ENCODE measurements at regions not wholly inside any gene's neighbourhood (a gene's known extent, or its start where the extent isn't known, plus 50 kb on each side); places are given as distances from the start of the nearest gene placed in this dataset.
"Not testable (repeated sequence)": the region's sequence is repeated elsewhere in the genome, so short reads cannot be mapped to it uniquely, and the experiment has no call there.

DNA sequence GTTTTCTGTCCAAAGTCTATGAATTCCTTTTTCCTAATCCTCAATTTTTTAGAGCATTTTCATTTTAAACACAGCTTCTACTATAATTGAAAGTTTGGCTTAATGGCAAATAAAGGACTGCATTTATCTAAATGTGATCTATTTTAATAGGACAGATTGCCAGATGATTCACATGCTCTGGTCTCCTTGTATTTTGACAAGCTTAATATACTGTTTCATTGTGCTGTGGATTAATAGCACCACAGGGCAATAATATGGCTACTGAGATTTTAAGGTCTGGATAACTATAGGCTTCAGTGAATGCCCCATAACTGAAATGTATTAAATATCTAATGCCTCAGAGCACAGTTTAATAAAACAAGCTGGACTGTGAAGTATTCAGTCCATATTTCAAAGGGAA is 1362.8 kb downstream of the XPNPEP1 start:
- Histone ChIP-seq H3K4me1 (ENCODE audit: control insufficient read depth in 1 of 2, low read depth in 2 of 2) (peaks cover 10 to 12% of the 10 kb centered on the region in 2 donors), H3K27me3 (replicated peaks; ENCODE audit: insufficient read depth) (no peaks in the 10 kb centered on the region), H3K27ac (no peak overlapping the region), H3K4me3 (no peak overlapping the region), H3K36me3 (no peaks in the 10 kb centered on the region), H3K9me3 (no peaks in the 10 kb centered on the region)
- DNase-seq (ENCODE audit: low spot score): no peak
- TF ChIP-seq, protein P1, sequence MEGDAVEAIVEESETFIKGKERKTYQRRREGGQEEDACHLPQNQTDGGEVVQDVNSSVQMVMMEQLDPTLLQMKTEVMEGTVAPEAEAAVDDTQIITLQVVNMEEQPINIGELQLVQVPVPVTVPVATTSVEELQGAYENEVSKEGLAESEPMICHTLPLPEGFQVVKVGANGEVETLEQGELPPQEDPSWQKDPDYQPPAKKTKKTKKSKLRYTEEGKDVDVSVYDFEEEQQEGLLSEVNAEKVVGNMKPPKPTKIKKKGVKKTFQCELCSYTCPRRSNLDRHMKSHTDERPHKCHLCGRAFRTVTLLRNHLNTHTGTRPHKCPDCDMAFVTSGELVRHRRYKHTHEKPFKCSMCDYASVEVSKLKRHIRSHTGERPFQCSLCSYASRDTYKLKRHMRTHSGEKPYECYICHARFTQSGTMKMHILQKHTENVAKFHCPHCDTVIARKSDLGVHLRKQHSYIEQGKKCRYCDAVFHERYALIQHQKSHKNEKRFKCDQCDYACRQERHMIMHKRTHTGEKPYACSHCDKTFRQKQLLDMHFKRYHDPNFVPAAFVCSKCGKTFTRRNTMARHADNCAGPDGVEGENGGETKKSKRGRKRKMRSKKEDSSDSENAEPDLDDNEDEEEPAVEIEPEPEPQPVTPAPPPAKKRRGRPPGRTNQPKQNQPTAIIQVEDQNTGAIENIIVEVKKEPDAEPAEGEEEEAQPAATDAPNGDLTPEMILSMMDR (IDR thresholded peaks at IDR 0.05): no peak
- ATAC-seq (ENCODE audit: insufficient number of reproducible peaks, low FRiP score, low read depth): no peak

- no peak overlapping the region for H3K4me3 ChIP-seq
- TF ChIP-seq, protein P1 (IDR thresholded peaks at IDR 0.05): no peak
- H3K36me3 ChIP-seq: no peaks in the 10 kb centered on the region
- DNase-seq (ENCODE audit: low spot score) (no peak), ATAC-seq (ENCODE audit: insufficient number of reproducible peaks, low FRiP score, low read depth) (no peak)
- peaks cover 0 to 2% of the 10 kb centered on the region in 2 donors for H3K4me1 ChIP-seq (ENCODE audit: control insufficient read depth in 1 of 2, low read depth in 2 of 2)
- no peaks in the 10 kb centered on the region for H3K9me3 ChIP-seq
- no peak overlapping the region for H3K27ac ChIP-seq
- H3K27me3 ChIP-seq (replicated peaks; ENCODE audit: insufficient read depth): no peaks in the 10 kb centered on the region
These were observed 1367.1 kb downstream of the XPNPEP1 start for GRCh38 chr10:108556186-108556585.

- Histone ChIP-seq H3K27me3 (replicated peaks; ENCODE audit: insufficient read depth) (no peaks in the 10 kb centered on the region), H3K4me1 (ENCODE audit: control insufficient read depth in 1 of 2, low read depth in 2 of 2) (no peaks in the 10 kb centered on the region), H3K36me3 (no peaks in the 10 kb centered on the region), H3K9me3 (no peaks in the 10 kb centered on the region), H3K27ac (no peak overlapping the region), H3K4me3 (no peak overlapping the region)
- DNase-seq (ENCODE audit: low spot score) (no peak), ATAC-seq (ENCODE audit: insufficient number of reproducible peaks, low FRiP score, low read depth) (no peak)
- TF ChIP-seq, protein P1 (IDR thresholded peaks at IDR 0.05): no peak
These were observed 1377.4 kb downstream of the XPNPEP1 start for GRCh38 chr10:108545921-108546320.

DNA sequence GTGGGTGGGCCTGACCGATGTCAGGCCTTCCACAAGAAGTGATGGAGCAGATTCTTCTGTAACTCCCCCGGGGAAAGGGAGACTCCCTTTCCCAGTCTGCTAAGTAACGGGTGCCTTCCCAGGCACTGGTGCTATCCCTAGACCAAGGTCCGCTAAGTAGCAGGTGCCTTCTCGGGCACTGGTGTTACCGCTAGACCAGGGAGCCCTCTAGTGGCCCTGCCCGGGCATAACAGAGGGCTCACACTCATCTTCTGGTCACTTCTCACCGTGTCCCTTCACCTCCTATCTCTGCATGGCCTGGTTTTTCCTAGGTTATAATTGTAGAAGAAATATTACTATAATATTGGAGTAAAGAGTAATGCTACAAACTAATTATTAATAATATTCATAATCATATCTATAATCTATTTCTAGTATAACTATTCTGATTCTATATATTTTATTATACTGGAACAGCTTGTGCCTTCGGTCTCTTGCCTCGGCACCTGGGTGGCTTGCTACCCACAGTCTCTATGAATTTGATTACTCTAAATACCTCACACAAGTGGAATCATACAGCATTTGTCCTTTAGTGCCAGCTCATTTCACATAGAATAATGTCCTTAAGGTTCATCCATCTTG is 1378.7 kb downstream of the XPNPEP1 start:
- no peak for ATAC-seq (ENCODE audit: insufficient number of reproducible peaks, low FRiP score, low read depth)
- Histone ChIP-seq H3K27me3 (replicated peaks; ENCODE audit: insufficient read depth) (no peaks in the 10 kb centered on the region), H3K36me3 (no peaks in the 10 kb centered on the region), H3K27ac (no peak overlapping the region), H3K9me3 (no peaks in the 10 kb centered on the region), H3K4me3 (no peak overlapping the region), H3K4me1 (ENCODE audit: control insufficient read depth in 1 of 2, low read depth in 2 of 2) (no peaks in the 10 kb centered on the region)
- TF ChIP-seq, protein P1 (IDR thresholded peaks at IDR 0.05): peak; percentile 63
- DNase-seq (ENCODE audit: low spot score): no peak

- DNase-seq (ENCODE audit: low spot score); H3K27me3 ChIP-seq (replicated peaks; ENCODE audit: insufficient read depth); ATAC-seq (ENCODE audit: insufficient number of reproducible peaks, low FRiP score, low read depth): not testable (repeated sequence)
These were observed 1369.0 kb upstream of the SORCS1 start for GRCh38 chr10:108533551-108533950.

More at GRCh38 chr10:108533551-108533950, 1369.0 kb upstream of the SORCS1 start:
- H3K9me3 ChIP-seq; H3K36me3 ChIP-seq; H3K27ac ChIP-seq; H3K4me3 ChIP-seq; H3K4me1 ChIP-seq (ENCODE audit: control insufficient read depth in 1 of 2, low read depth in 2 of 2): not testable (repeated sequence)
